RPMI8226 (cell line): ENCODE measurements at regions not wholly inside any gene's neighbourhood (a gene's known extent, or its start where the extent isn't known, plus 50 kb on each side); places are given as distances from the start of the nearest gene placed in this dataset.

Experiments used
- DNase-seq: peaks from one replicate; pipeline ENCODE4 v3.0.0-alpha.2; 2015

- no peak for DNase-seq
Measured at GRCh38 chr4:1459722-1460511, 53.7 kb upstream of the NKX1-1 start.

GRCh38 chr4:1459081-1459721 is 53.0 kb upstream of the NKX1-1 start:
- DNase-seq: no peak

- DNase-seq: no peak
Measured at GRCh38 chr4:1458581-1458980, 52.3 kb upstream of the NKX1-1 start.
